ENCODE measurements at regions not wholly inside any gene's neighbourhood (a gene's known extent, or its start where the extent isn't known, plus 50 kb on each side); places are given as distances from the start of the nearest gene placed in this dataset.

DNA sequence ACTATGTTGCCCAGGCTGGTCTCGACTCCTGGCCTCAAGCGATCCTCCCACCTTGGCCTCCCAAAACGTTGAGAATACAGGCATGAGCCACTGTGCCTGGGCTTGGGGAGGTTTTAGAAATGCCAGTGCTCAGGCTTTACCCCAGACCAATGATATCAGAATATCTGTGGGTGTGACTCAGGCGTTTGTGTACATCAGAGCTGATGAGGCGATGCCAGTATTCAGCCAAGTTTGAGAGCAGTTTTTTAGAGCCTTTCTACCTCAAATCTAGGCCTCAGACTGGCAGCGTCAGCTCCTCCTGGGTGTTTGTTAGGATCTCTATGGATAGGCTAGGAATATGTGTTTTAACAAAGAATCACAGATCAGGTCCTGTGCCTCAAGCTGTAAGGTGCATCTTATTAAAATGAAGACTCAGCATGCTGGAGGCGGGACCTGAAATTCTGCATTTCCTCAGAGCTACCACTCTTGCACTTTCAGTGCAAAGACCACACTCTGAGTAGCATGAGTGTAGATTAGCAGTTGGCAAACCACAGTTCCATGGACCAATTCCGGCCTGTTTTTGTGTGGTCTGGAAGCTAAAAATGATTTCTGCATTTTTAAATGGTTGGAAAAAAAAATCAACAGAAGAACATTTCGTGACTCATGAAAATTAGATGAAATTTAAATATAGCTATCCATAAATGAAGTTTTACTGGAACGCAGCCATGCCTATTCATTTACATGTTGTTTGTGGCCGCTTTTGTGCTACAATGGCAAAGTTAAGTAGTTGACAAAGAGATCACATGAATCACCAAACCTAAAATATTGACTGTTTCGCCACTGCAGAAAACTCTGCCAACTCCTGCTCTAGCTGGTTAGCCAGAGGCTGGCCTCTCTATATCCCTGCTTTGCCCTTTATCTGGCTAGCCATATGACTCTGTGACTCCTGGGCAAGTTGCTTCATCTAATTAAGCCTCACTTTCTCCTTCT, 92.2 kb downstream of the KLF4 start:
- in situ Hi-C loops (cut with MboI; ENCODE audit: low pct_unique_long_range_greater_than_20kb, low sequenced_read_pairs, unreplicated experiment): no loop called here
- no peak for DNase-seq (ENCODE audit: low spot score)
- TF ChIP-seq, protein P1, sequence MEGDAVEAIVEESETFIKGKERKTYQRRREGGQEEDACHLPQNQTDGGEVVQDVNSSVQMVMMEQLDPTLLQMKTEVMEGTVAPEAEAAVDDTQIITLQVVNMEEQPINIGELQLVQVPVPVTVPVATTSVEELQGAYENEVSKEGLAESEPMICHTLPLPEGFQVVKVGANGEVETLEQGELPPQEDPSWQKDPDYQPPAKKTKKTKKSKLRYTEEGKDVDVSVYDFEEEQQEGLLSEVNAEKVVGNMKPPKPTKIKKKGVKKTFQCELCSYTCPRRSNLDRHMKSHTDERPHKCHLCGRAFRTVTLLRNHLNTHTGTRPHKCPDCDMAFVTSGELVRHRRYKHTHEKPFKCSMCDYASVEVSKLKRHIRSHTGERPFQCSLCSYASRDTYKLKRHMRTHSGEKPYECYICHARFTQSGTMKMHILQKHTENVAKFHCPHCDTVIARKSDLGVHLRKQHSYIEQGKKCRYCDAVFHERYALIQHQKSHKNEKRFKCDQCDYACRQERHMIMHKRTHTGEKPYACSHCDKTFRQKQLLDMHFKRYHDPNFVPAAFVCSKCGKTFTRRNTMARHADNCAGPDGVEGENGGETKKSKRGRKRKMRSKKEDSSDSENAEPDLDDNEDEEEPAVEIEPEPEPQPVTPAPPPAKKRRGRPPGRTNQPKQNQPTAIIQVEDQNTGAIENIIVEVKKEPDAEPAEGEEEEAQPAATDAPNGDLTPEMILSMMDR (IDR thresholded peaks at IDR 0.05; ENCODE audit: extremely low read depth, insufficient read depth, missing control alignments): no peak

DNA sequence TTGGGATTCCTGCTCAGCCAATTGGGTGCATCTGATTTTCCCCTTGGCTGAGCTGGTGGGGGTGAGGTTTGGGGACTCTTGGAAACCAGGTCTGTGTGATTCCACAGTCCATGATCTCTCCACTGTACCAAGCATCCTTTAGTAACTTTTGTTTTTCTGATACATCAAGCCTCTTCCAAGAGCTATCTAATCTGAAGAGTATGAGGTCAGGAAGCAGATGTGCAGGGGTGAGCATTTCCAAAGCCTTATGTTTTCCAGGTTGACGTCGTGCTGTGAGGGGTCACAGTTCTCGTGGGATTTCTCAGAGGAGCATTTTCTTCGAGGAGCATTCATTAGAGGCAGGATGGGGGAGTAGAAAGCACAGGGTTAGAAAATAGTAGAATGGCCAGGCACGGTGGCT, 95.3 kb downstream of the KLF4 start:
- TF ChIP-seq, protein P1 (IDR thresholded peaks at IDR 0.05; ENCODE audit: extremely low read depth, insufficient read depth, missing control alignments): no peak
- in situ Hi-C loops (cut with MboI; ENCODE audit: low pct_unique_long_range_greater_than_20kb, low sequenced_read_pairs, unreplicated experiment): no loop called here
- DNase-seq (ENCODE audit: low spot score): no peak

DNA sequence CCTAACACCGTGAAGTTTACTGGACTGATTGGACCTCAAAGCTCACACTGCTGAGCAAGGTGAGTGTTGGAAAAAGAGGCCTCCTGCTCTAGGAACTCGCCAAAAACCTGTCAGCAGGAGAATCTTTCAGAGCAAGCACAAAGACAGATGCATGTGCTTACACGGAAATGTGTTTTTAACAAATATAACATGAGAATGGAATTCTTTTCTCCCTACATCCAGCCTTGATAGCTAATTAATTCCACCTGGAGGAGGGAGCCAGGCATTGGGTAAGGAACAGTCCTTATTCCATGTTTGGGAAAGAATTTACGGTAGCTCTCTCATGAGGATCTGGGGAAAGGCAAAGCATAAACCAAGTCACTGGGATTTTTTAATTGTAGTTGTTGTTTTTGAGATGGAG, 98.8 kb downstream of the KLF4 start:
- TF ChIP-seq, protein P1 (IDR thresholded peaks at IDR 0.05; ENCODE audit: extremely low read depth, insufficient read depth, missing control alignments): no peak
- in situ Hi-C loops (cut with MboI; ENCODE audit: low pct_unique_long_range_greater_than_20kb, low sequenced_read_pairs, unreplicated experiment): no loop called here
- DNase-seq (ENCODE audit: low spot score): no peak

- DNase-seq (ENCODE audit: low spot score): no peak
- TF ChIP-seq, protein P1 (IDR thresholded peaks at IDR 0.05; ENCODE audit: extremely low read depth, insufficient read depth, missing control alignments): no peak
- in situ Hi-C loops (cut with MboI; ENCODE audit: low pct_unique_long_range_greater_than_20kb, low sequenced_read_pairs, unreplicated experiment): no loop called here
Observed at GRCh38 chr9:107390279-107390678, 99.3 kb downstream of the KLF4 start.

DNA sequence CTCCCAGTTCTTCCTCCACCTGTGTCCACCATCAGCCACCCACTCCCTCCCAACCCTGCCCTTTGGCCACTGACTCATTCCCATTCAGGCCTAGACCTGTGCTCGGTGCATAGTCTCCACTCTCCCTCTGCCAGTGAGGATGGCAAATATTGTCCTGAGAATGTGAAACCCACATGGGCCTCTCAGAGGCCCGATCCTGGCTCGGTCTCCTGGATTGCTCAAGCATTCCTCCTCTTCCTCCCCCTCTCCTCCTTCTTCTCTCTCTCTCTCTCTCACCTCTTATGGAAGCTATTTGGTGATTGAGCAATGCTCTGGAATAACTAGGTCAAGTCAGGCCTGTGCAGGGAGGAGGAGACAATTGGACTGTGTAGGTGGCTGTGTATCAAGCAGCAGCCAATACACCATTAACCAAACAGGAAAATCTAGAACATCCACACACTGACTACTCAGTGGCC, 99.9 kb downstream of the KLF4 start:
- in situ Hi-C loops (cut with MboI; ENCODE audit: low pct_unique_long_range_greater_than_20kb, low sequenced_read_pairs, unreplicated experiment): no loop called here
- DNase-seq (ENCODE audit: low spot score): no peak

DNA sequence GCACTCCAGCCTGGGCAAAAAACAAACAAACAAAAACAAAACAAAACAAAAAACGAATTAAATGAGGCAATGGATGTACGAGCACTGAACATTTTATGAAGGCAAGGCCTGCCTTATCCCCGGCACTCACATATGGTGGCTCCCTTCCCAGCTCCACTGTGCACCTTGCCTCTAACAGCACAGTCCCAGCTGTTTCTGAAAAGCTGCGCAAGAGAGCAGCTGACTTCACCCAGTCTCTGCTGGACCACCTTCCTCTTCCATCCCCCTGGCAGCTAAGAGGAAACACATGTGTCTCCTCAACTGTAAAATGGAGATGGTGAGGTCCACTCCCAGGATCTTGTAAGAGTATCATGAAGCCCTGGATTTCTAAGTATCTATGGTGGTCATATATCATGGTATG, 100.7 kb downstream of the KLF4 start:
- no peak for DNase-seq (ENCODE audit: low spot score)
- in situ Hi-C loops (cut with MboI; ENCODE audit: low pct_unique_long_range_greater_than_20kb, low sequenced_read_pairs, unreplicated experiment): no loop called here
- TF ChIP-seq, protein P1 (IDR thresholded peaks at IDR 0.05; ENCODE audit: extremely low read depth, insufficient read depth, missing control alignments): no peak

More for the DNA sequence above, 99.9 kb downstream of the KLF4 start:
- TF ChIP-seq, protein P1 (IDR thresholded peaks at IDR 0.05; ENCODE audit: extremely low read depth, insufficient read depth, missing control alignments): no peak

Data from GM13977 (cell line).